RPMI8226 (cell line): ENCODE measurements at regions not wholly inside any gene's neighbourhood (a gene's known extent, or its start where the extent isn't known, plus 50 kb on each side); places are given as distances from the start of the nearest gene placed in this dataset.

Experiments used
- DNase-seq: peaks from one replicate; pipeline ENCODE4 v3.0.0-alpha.2; 2015

GRCh38 chr13:61831026-61831425, 415.4 kb upstream of the PCDH20 start:
- no peak for DNase-seq

GRCh38 chr13:61830475-61830874, 414.8 kb upstream of the PCDH20 start:
- no peak for DNase-seq

- DNase-seq: no peak
Observed at GRCh38 chr13:61824168-61824567, 408.5 kb upstream of the PCDH20 start.

GRCh38 chr13:61812286-61812685, 396.6 kb upstream of the PCDH20 start:
- DNase-seq: no peak

GRCh38 chr13:61810065-61810464, 394.4 kb upstream of the PCDH20 start:
- DNase-seq: no peak

GRCh38 chr13:61797397-61797796, 381.7 kb upstream of the PCDH20 start:
- DNase-seq: no peak

- no peak for DNase-seq
Observed at GRCh38 chr13:61795580-61795979, 379.9 kb upstream of the PCDH20 start.

- DNase-seq: no peak
Observed at GRCh38 chr13:61779456-61779855, 363.8 kb upstream of the PCDH20 start.

GRCh38 chr13:61778531-61778930, 362.9 kb upstream of the PCDH20 start:
- no peak for DNase-seq

- DNase-seq: no peak
Observed at GRCh38 chr13:61777899-61778298, 362.2 kb upstream of the PCDH20 start.

- no peak for DNase-seq
Observed at GRCh38 chr13:61777271-61777670, 361.6 kb upstream of the PCDH20 start.

- no peak for DNase-seq
Observed at GRCh38 chr13:61774903-61775302, 359.3 kb upstream of the PCDH20 start.

- DNase-seq: no peak
Observed at GRCh38 chr13:61770681-61771080, 355.0 kb upstream of the PCDH20 start.

- DNase-seq: no peak
Observed at GRCh38 chr13:61768175-61768574, 352.5 kb upstream of the PCDH20 start.

- DNase-seq: no peak
Observed at GRCh38 chr13:61766667-61767058, 351.0 kb upstream of the PCDH20 start.

- DNase-seq: no peak
Observed at GRCh38 chr13:61765940-61766666, 350.5 kb upstream of the PCDH20 start.

- DNase-seq: no peak
Observed at GRCh38 chr13:61765181-61765742, 349.6 kb upstream of the PCDH20 start.

- DNase-seq: no peak
Observed at GRCh38 chr13:61761690-61762089, 346.0 kb upstream of the PCDH20 start.

GRCh38 chr13:61760102-61760501, 344.5 kb upstream of the PCDH20 start:
- no peak for DNase-seq

GRCh38 chr13:61756031-61756430, 340.4 kb upstream of the PCDH20 start:
- no peak for DNase-seq

- no peak for DNase-seq
Observed at GRCh38 chr13:61751039-61751438, 335.4 kb upstream of the PCDH20 start.

- no peak for DNase-seq
Observed at GRCh38 chr13:61738236-61738750, 322.6 kb upstream of the PCDH20 start.

GRCh38 chr13:61734683-61735082, 319.0 kb upstream of the PCDH20 start:
- DNase-seq: no peak

GRCh38 chr13:61728471-61728870, 312.8 kb upstream of the PCDH20 start:
- DNase-seq: no peak

GRCh38 chr13:61727767-61728166, 312.1 kb upstream of the PCDH20 start:
- no peak for DNase-seq
